HFFc6 (cell line): ENCODE measurements at regions not wholly inside any gene's neighbourhood (a gene's known extent, or its start where the extent isn't known, plus 50 kb on each side); places are given as distances from the start of the nearest gene placed in this dataset.

Experiments
- DNase-seq: peaks from one replicate; pipeline ENCODE4 v3.0.0-alpha.2; 2018
- H3K27ac Mint-ChIP-seq: 2 replicates; pipeline ENCODE4 v1.8.0; 2020; ENCODE audit warnings: mild to moderate bottlenecking, mixed read lengths
- H3K27me3 Mint-ChIP-seq: 2 replicates; pipeline ENCODE4 v1.8.0; 2021; ENCODE audit warnings: mild to moderate bottlenecking, moderate library complexity, mixed read lengths; ENCODE audit not compliant: insufficient read depth
- H3K36me3 Mint-ChIP-seq: 2 replicates; pipeline ENCODE4 v1.8.0; 2021; ENCODE audit warnings: low read depth, mixed read lengths
- H3K4me1 Mint-ChIP-seq: 2 replicates; pipeline ENCODE4 v1.8.0; 2020; ENCODE audit warnings: low read depth, mixed read lengths
- H3K4me3 Mint-ChIP-seq: 2 replicates; pipeline ENCODE4 v1.8.0; 2020; ENCODE audit warnings: mild to moderate bottlenecking, moderate library complexity, mixed read lengths
- H3K9me3 Mint-ChIP-seq: 2 replicates; pipeline ENCODE4 v1.8.0; 2020; ENCODE audit warnings: mild to moderate bottlenecking, mixed read lengths
- CTCF ChIP-seq: fragments of 200-600 bp; sonication (generic); IDR thresholded peaks from 2 replicates; pipeline ENCODE4 v1.5.0; 2021; ENCODE audit warnings: antibody characterized with exemption, mild to moderate bottlenecking

- Mint-ChIP-seq H3K27me3 (no peaks in the 10 kb centered on the region), H3K9me3 (peaks cover 50% of the 10 kb centered on the region), H3K27ac (no peak overlapping the region), H3K36me3 (no peaks in the 10 kb centered on the region), H3K4me1 (no peaks in the 10 kb centered on the region), H3K4me3 (no peak overlapping the region)
- no peak for DNase-seq
- TF ChIP-seq CTCF = no peak
These were observed 400.1 kb upstream of the ERCC4 start for GRCh38 chr16:13519871-13520270.

- H3K27ac Mint-ChIP-seq = no peak overlapping the region
- no peaks in the 10 kb centered on the region for H3K4me1 Mint-ChIP-seq
- TF ChIP-seq CTCF = no peak
- no peak for DNase-seq
- H3K9me3 Mint-ChIP-seq = peaks cover 46% of the 10 kb centered on the region
- no peak overlapping the region for H3K4me3 Mint-ChIP-seq
- H3K36me3 Mint-ChIP-seq = no peaks in the 10 kb centered on the region
- H3K27me3 Mint-ChIP-seq = no peaks in the 10 kb centered on the region
These were observed 398.6 kb upstream of the ERCC4 start for GRCh38 chr16:13521356-13521755.

- peaks cover 49% of the 10 kb centered on the region for H3K9me3 Mint-ChIP-seq
- no peak overlapping the region for H3K4me3 Mint-ChIP-seq
- no peaks in the 10 kb centered on the region; the same call in 1 of the 2 replicates for H3K27me3 Mint-ChIP-seq
- DNase-seq = no peak
- no peak for TF ChIP-seq CTCF
- no peak overlapping the region for H3K27ac Mint-ChIP-seq
- no peaks in the 10 kb centered on the region for H3K36me3 Mint-ChIP-seq
- no peaks in the 10 kb centered on the region for H3K4me1 Mint-ChIP-seq
These were observed 392.6 kb upstream of the ERCC4 start for GRCh38 chr16:13527332-13527731.

- Mint-ChIP-seq H3K27me3 (no peaks in the 10 kb centered on the region; the same call in 1 of the 2 replicates), H3K4me3 (no peak overlapping the region), H3K9me3 (peaks cover 37% of the 10 kb centered on the region), H3K4me1 (no peaks in the 10 kb centered on the region), H3K36me3 (no peaks in the 10 kb centered on the region), H3K27ac (no peak overlapping the region)
- DNase-seq = no peak
- no peak for TF ChIP-seq CTCF
These were observed 391.3 kb upstream of the ERCC4 start for GRCh38 chr16:13528691-13529090.

GRCh38 chr16:13529193-13529982, 390.6 kb upstream of the ERCC4 start:
- H3K27me3 Mint-ChIP-seq = no peaks in the 10 kb centered on the region; the same call in 1 of the 2 replicates
- H3K27ac Mint-ChIP-seq = no peak overlapping the region
- no peak overlapping the region for H3K4me3 Mint-ChIP-seq
- no peaks in the 10 kb centered on the region for H3K36me3 Mint-ChIP-seq
- no peak for DNase-seq
- TF ChIP-seq CTCF = no peak
- H3K4me1 Mint-ChIP-seq = no peaks in the 10 kb centered on the region
- peaks cover 43% of the 10 kb centered on the region for H3K9me3 Mint-ChIP-seq
